H1 (cell line): ENCODE measurements at regions not wholly inside any gene's neighbourhood (a gene's known extent, or its start where the extent isn't known, plus 50 kb on each side); places are given as distances from the start of the nearest gene placed in this dataset.

Source experiments
- CTCF ChIA-PET: fragments of 300-600 bp; sonication (Branson Sonifier 250); formaldehyde crosslinking; loops from one replicate; lab custom pipeline; 2021; ENCODE audit not compliant: partially characterized antibody; lab: Charles Lee
- POLR2A ChIA-PET: fragments of 300-600 bp; sonication (Branson Sonifier 250); formaldehyde crosslinking; loops from one replicate; lab custom pipeline; 2021; ENCODE audit warnings: inconsistent platforms; ENCODE audit not compliant: partially characterized antibody; lab: Charles Lee
- DNase-seq, 2 experiments: peaks; one replicate each; pipeline versions ENCODE4 v3.0.0 to v3.0.0-alpha.2; 2010 to 2022; ENCODE audit warnings: low spot score in 2 of 2, low read depth in 1 of 2, mixed read lengths in 1 of 2
- FAIRE-seq: peaks from 2 replicates; lab custom pipeline; 2011; peaks lifted over from hg19 to GRCh38; lab: Jason Lieb, UNC
- H2AFZ ChIP-seq: 2 replicates; pipeline ENCODE4 v1.8.1; 2012; ENCODE audit warnings: low read length, inconsistent platforms
- H2AK5ac ChIP-seq: 2 replicates; pipeline ENCODE4 v1.6.1; 2013; ENCODE audit warnings: low read depth, low read length
- H2BK120ac ChIP-seq: replicated peaks from 2 replicates; pipeline ENCODE3; 2013; ENCODE audit warnings: low read depth, low read length, inconsistent platforms
- H2BK12ac ChIP-seq: 2 replicates; pipeline ENCODE4 v1.6.1; 2013; ENCODE audit warnings: low read depth, low read length
- H2BK15ac ChIP-seq: 2 replicates; pipeline ENCODE4 v1.6.1; 2013; ENCODE audit warnings: low read length
- H2BK20ac ChIP-seq: 2 replicates; pipeline ENCODE4 v1.6.1; 2013; ENCODE audit warnings: low read length
- H2BK5ac ChIP-seq: 2 replicates; pipeline ENCODE4 v1.6.1; 2013; ENCODE audit warnings: low read depth, low read length
- H3K14ac ChIP-seq: 2 replicates; pipeline ENCODE4 v1.6.1; 2013; ENCODE audit warnings: inconsistent platforms; ENCODE audit not compliant: insufficient read length
- H3K18ac ChIP-seq: 2 replicates; pipeline ENCODE4 v1.6.1; 2013; ENCODE audit warnings: low read length; ENCODE audit errors: extremely low read depth
- H3K23ac ChIP-seq: 2 replicates; pipeline ENCODE4 v1.6.1; 2013; ENCODE audit warnings: inconsistent platforms; ENCODE audit not compliant: insufficient read length
- H3K23me2 ChIP-seq: 2 replicates; pipeline ENCODE4 v1.6.1; 2013; ENCODE audit warnings: low read depth, low read length
- H3K27ac ChIP-seq: 2 replicates; pipeline ENCODE4 v1.6.1; 2011; ENCODE audit warnings: low read depth, low read length, inconsistent platforms
- H3K27me3 ChIP-seq, 4 experiments: replicated peaks in 1 of 4; 1 replicate in 1 of 4; 2 replicates in 3 of 4; pipeline versions ENCODE4 v1.6.1 to v1.8.1; 2011 to 2013; ENCODE audit warnings: low read length in 3 of 4, mild to moderate bottlenecking in 3 of 4, inconsistent platforms in 2 of 4, mixed read lengths in 2 of 4, moderate library complexity in 1 of 4; ENCODE audit not compliant: control insufficient read depth in 3 of 4, insufficient read depth in 3 of 4; ENCODE audit errors: extremely low read depth in 1 of 4
- H3K36me3 ChIP-seq, 4 experiments: 2 replicates each; pipeline versions ENCODE4 v1.6.1 to v1.8.1; 2011 to 2013; ENCODE audit warnings: mild to moderate bottlenecking in 4 of 4, low read length in 3 of 4, moderate library complexity in 2 of 4, control low read depth in 1 of 4, inconsistent platforms in 1 of 4; ENCODE audit not compliant: insufficient read depth in 4 of 4, control insufficient read depth in 2 of 4
- H3K4ac ChIP-seq: replicated peaks from 2 replicates; pipeline ENCODE3; 2013; ENCODE audit warnings: low read length, low read depth, mixed read lengths, inconsistent platforms; ENCODE audit not compliant: insufficient read length
- H3K4me1 ChIP-seq, 4 experiments: replicated peaks in 1 of 4; 1 replicate in 1 of 4; 2 replicates in 3 of 4; pipeline versions ENCODE4 v1.6.1 to v1.8.1; 2011 to 2013; ENCODE audit warnings: low read length in 3 of 4, inconsistent platforms in 2 of 4, mixed read lengths in 1 of 4; ENCODE audit not compliant: insufficient read depth in 4 of 4, control insufficient read depth in 3 of 4
- H3K4me2 ChIP-seq, 2 experiments: 2 replicates each; pipeline versions ENCODE4 v1.6.1 to v1.8.1; 2011 to 2013; ENCODE audit warnings: low read depth in 2 of 2, low read length in 2 of 2, control low read depth in 1 of 2, inconsistent platforms in 1 of 2, mild to moderate bottlenecking in 1 of 2; ENCODE audit not compliant: insufficient read depth in 1 of 2
- H3K4me3 ChIP-seq, 4 experiments: fragments of 200-600, 300-600 bp in 1 of 4; sonication (generic), shearing (Covaris generic), sonication (Bioruptor Twin) in 1 of 4; 2 replicates each; pipeline versions ENCODE4 v1.5.1 to v1.8.1; 2011 to 2016; ENCODE audit warnings: low read length in 4 of 4, low read depth in 3 of 4, control low read depth in 2 of 4, inconsistent platforms in 2 of 4, mild to moderate bottlenecking in 2 of 4, mixed read lengths in 1 of 4, moderate library complexity in 1 of 4; ENCODE audit not compliant: insufficient read depth in 2 of 4; ENCODE audit errors: extremely low read depth in 1 of 4
- H3K56ac ChIP-seq: replicated peaks from 2 replicates; pipeline ENCODE3; 2013; ENCODE audit warnings: low read depth, mild to moderate bottlenecking, mixed read lengths, low read length, inconsistent platforms; ENCODE audit not compliant: insufficient read length
- H3K79me1 ChIP-seq: 2 replicates; pipeline ENCODE4 v1.6.1; 2013; ENCODE audit warnings: low read depth, low read length, control low read depth
- H3K79me2 ChIP-seq, 2 experiments: 2 replicates each; pipeline versions ENCODE4 v1.6.1 to v1.8.1; 2012 to 2013; ENCODE audit warnings: low read length in 2 of 2, mild to moderate bottlenecking in 2 of 2, inconsistent platforms in 1 of 2; ENCODE audit not compliant: insufficient read depth in 2 of 2, control insufficient read depth in 1 of 2
- H3K9ac ChIP-seq, 4 experiments: replicated peaks in 1 of 4; 1 replicate in 1 of 4; 2 replicates in 3 of 4; pipeline versions ENCODE4 v1.6.1 to v1.8.1; 2011 to 2013; ENCODE audit warnings: low read depth in 3 of 4, low read length in 3 of 4, control low read depth in 2 of 4, mild to moderate bottlenecking in 2 of 4, moderate library complexity in 2 of 4, inconsistent platforms in 1 of 4; ENCODE audit errors: extremely low read depth in 1 of 4
- H3K9me3 ChIP-seq, 2 experiments: 2 replicates each; pipeline versions ENCODE4 v1.6.1 to v1.8.1; 2012 to 2013; ENCODE audit warnings: mild to moderate bottlenecking in 2 of 2, moderate library complexity in 2 of 2, control low read depth in 1 of 2, inconsistent platforms in 1 of 2, low read depth in 1 of 2, low read length in 1 of 2, mixed read lengths in 1 of 2; ENCODE audit not compliant: insufficient read depth in 2 of 2
- H4K20me1 ChIP-seq, 2 experiments: replicated peaks in 1 of 2; 2 replicates each; pipeline versions ENCODE3 to v1.8.1; 2011 to 2013; ENCODE audit warnings: inconsistent platforms in 2 of 2, low read length in 2 of 2, mild to moderate bottlenecking in 1 of 2; ENCODE audit not compliant: insufficient read depth in 2 of 2, control insufficient read depth in 1 of 2
- H4K5ac ChIP-seq: 2 replicates; pipeline ENCODE4 v1.6.1; 2013; ENCODE audit warnings: low read length, low read depth, mixed read lengths, inconsistent platforms; ENCODE audit not compliant: insufficient read length
- H4K8ac ChIP-seq: 2 replicates; pipeline ENCODE4 v1.8.0; 2013; ENCODE audit warnings: mild to moderate bottlenecking, moderate library complexity, low read length, inconsistent platforms; ENCODE audit not compliant: insufficient read depth; ENCODE audit errors: extremely low read depth
- H4K91ac ChIP-seq: replicated peaks from 2 replicates; pipeline ENCODE3; 2013; ENCODE audit warnings: low read length, mixed read lengths, inconsistent platforms; ENCODE audit not compliant: insufficient read length
- WGBS, 2 experiments: shearing (Covaris generic) in 1 of 2; methylation state at CpG; one replicate each; pipeline versions ENCODE4 v1.1.6 to v1.1.7; 2013 to 2015; ENCODE audit warnings: low lambda C conversion rate in 2 of 2, mixed read lengths in 2 of 2, inconsistent platforms in 1 of 2, low coverage in 1 of 2, missing lambda C conversion rate in 1 of 2; ENCODE audit not compliant: insufficient replicate concordance in 2 of 2, insufficient coverage in 1 of 2, insufficient read length in 1 of 2; ENCODE audit errors: extremely low coverage in 1 of 2, missing lambda C conversion rate in 1 of 2; 5-methylcytosine and 5-hydroxymethylcytosine counted together
- TF ChIP-seq, protein P1 (sequence below): fragments of 300-600 bp; sonication (generic); IDR thresholded peaks from 2 replicates; pipeline ENCODE4 v1.7.1; 2012; ENCODE audit warnings: low read length, moderate library complexity, mild to moderate bottlenecking, inconsistent platforms; ENCODE audit not compliant: insufficient replicate concordance

DNA sequence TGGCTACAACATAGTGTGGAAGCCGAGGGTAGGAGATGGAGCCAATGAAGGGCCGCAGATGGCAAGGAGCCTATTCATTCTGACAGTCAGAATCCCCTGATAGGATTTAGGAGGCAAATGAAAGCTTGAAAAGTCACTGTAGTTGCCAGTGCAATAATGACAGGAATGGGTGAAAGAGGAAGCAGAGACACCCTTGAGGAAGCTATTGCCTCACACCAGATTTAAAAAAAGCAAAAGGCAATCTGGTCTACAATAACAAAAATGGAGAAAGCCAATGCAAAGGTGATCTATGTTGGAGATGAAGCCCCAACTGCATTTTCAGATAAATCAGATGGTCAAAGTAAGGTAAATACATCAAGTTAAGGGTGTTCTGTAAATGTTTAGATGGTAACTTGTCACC lies 158.5 kb downstream of the TUBA3C start:
- Histone ChIP-seq H3K4me1 (no peaks in the 10 kb centered on the region), H2AFZ (no peak overlapping the region), H3K27me3 (no peaks in the 10 kb centered on the region), H3K56ac (no peak overlapping the region), H3K4ac (no peak overlapping the region), H3K23ac (no peak overlapping the region), H2AK5ac (no peak overlapping the region), H2BK5ac (no peak overlapping the region), H3K23me2 (no peaks in the 10 kb centered on the region), H3K4me3 (no peak overlapping the region), H4K20me1 (no peaks in the 10 kb centered on the region), H3K14ac (no peak overlapping the region), H2BK12ac (no peak overlapping the region), H4K8ac (no peak overlapping the region), H2BK20ac (no peak overlapping the region), H3K9ac (no peak overlapping the region), H3K36me3 (no peaks in the 10 kb centered on the region), H2BK120ac (no peak overlapping the region), H4K5ac (no peak overlapping the region), H3K79me1 (no peaks in the 10 kb centered on the region), H3K9me3 (peaks cover 43 to 55% of the 10 kb centered on the region in 2 experiments), H3K79me2 (no peaks in the 10 kb centered on the region), H3K4me2 (no peak overlapping the region), H2BK15ac (no peak overlapping the region), H4K91ac (no peak overlapping the region), H3K18ac (no peak overlapping the region), H3K27ac (no peak overlapping the region)
- DNase-seq (no peak), FAIRE-seq (no peak)
- ChIA-PET CTCF (no interaction called here), POLR2A (no interaction called here)
- 57% methylated on average over 2 of the region's 2 CpGs; no CpG with 5 or more reads in 1 of the 2 experiments for WGBS, 2 experiments
- TF ChIP-seq, protein P1, sequence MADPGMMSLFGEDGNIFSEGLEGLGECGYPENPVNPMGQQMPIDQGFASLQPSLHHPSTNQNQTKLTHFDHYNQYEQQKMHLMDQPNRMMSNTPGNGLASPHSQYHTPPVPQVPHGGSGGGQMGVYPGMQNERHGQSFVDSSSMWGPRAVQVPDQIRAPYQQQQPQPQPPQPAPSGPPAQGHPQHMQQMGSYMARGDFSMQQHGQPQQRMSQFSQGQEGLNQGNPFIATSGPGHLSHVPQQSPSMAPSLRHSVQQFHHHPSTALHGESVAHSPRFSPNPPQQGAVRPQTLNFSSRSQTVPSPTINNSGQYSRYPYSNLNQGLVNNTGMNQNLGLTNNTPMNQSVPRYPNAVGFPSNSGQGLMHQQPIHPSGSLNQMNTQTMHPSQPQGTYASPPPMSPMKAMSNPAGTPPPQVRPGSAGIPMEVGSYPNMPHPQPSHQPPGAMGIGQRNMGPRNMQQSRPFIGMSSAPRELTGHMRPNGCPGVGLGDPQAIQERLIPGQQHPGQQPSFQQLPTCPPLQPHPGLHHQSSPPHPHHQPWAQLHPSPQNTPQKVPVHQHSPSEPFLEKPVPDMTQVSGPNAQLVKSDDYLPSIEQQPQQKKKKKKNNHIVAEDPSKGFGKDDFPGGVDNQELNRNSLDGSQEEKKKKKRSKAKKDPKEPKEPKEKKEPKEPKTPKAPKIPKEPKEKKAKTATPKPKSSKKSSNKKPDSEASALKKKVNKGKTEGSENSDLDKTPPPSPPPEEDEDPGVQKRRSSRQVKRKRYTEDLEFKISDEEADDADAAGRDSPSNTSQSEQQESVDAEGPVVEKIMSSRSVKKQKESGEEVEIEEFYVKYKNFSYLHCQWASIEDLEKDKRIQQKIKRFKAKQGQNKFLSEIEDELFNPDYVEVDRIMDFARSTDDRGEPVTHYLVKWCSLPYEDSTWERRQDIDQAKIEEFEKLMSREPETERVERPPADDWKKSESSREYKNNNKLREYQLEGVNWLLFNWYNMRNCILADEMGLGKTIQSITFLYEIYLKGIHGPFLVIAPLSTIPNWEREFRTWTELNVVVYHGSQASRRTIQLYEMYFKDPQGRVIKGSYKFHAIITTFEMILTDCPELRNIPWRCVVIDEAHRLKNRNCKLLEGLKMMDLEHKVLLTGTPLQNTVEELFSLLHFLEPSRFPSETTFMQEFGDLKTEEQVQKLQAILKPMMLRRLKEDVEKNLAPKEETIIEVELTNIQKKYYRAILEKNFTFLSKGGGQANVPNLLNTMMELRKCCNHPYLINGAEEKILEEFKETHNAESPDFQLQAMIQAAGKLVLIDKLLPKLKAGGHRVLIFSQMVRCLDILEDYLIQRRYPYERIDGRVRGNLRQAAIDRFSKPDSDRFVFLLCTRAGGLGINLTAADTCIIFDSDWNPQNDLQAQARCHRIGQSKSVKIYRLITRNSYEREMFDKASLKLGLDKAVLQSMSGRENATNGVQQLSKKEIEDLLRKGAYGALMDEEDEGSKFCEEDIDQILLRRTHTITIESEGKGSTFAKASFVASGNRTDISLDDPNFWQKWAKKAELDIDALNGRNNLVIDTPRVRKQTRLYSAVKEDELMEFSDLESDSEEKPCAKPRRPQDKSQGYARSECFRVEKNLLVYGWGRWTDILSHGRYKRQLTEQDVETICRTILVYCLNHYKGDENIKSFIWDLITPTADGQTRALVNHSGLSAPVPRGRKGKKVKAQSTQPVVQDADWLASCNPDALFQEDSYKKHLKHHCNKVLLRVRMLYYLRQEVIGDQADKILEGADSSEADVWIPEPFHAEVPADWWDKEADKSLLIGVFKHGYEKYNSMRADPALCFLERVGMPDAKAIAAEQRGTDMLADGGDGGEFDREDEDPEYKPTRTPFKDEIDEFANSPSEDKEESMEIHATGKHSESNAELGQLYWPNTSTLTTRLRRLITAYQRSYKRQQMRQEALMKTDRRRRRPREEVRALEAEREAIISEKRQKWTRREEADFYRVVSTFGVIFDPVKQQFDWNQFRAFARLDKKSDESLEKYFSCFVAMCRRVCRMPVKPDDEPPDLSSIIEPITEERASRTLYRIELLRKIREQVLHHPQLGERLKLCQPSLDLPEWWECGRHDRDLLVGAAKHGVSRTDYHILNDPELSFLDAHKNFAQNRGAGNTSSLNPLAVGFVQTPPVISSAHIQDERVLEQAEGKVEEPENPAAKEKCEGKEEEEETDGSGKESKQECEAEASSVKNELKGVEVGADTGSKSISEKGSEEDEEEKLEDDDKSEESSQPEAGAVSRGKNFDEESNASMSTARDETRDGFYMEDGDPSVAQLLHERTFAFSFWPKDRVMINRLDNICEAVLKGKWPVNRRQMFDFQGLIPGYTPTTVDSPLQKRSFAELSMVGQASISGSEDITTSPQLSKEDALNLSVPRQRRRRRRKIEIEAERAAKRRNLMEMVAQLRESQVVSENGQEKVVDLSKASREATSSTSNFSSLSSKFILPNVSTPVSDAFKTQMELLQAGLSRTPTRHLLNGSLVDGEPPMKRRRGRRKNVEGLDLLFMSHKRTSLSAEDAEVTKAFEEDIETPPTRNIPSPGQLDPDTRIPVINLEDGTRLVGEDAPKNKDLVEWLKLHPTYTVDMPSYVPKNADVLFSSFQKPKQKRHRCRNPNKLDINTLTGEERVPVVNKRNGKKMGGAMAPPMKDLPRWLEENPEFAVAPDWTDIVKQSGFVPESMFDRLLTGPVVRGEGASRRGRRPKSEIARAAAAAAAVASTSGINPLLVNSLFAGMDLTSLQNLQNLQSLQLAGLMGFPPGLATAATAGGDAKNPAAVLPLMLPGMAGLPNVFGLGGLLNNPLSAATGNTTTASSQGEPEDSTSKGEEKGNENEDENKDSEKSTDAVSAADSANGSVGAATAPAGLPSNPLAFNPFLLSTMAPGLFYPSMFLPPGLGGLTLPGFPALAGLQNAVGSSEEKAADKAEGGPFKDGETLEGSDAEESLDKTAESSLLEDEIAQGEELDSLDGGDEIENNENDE = no peak
